Adrenal gland (tissue), 5 donors: ENCODE measurements at regions not wholly inside any gene's neighbourhood (a gene's known extent, or its start where the extent isn't known, plus 50 kb on each side); places are given as distances from the start of the nearest gene placed in this dataset.
"Not testable (repeated sequence)": the region's sequence is repeated elsewhere in the genome, so short reads cannot be mapped to it uniquely, and the experiment has no call there.

Experiments
- CTCF ChIP-seq, 6 experiments: fragments of 450-650 bp in 4 of 6; fragments of 200-600 bp in 2 of 6; sonication (generic) in 1 of 6; IDR thresholded peaks; 1 replicate in 5 of 6; 2 replicates in 1 of 6; pipeline versions ENCODE4 v1.5.1 to v1.8.0; 2016 to 2021; ENCODE audit warnings: antibody characterized with exemption in 6 of 6, mild to moderate bottlenecking in 2 of 6, moderate library complexity in 1 of 6
- POLR2A ChIP-seq, 2 donors: fragments of 450-650 bp; IDR thresholded peaks; one replicate each; pipeline ENCODE4 v1.6.1; 2017; ENCODE audit warnings: antibody characterized with exemption in 2 of 2, mild to moderate bottlenecking in 2 of 2, moderate library complexity in 1 of 2
- donor health status: DM: no; HTN: no; CAD: no.

- not testable (repeated sequence) for TF ChIP-seq CTCF, POLR2A (IDR thresholded peaks at IDR 0.05)
These were observed 129.1 kb upstream of the ALDH3B2 start for GRCh38 chr11:67803519-67803918.
